ENCODE measurements at regions not wholly inside any gene's neighbourhood (a gene's known extent, or its start where the extent isn't known, plus 50 kb on each side); places are given as distances from the start of the nearest gene placed in this dataset.

- no peak for DNase-seq
These were observed 428.8 kb upstream of the FIGN start for GRCh38 chr2:164164602-164165001.

- DNase-seq, result no peak
These were observed 419.8 kb upstream of the FIGN start for GRCh38 chr2:164155558-164155957.

GRCh38 chr2:164151522-164151921, 415.7 kb upstream of the FIGN start:
- peak in 1 of 2 experiments; percentile 1 for DNase-seq

GRCh38 chr2:164150604-164151003, 414.8 kb upstream of the FIGN start:
- DNase-seq, result no peak

GRCh38 chr2:164146441-164146840, 410.6 kb upstream of the FIGN start:
- no peak for DNase-seq

- no peak for DNase-seq
These were observed 409.5 kb upstream of the FIGN start for GRCh38 chr2:164145093-164145987.

- DNase-seq, result no peak
These were observed 407.5 kb upstream of the FIGN start for GRCh38 chr2:164143183-164143930.

GRCh38 chr2:164142755-164143154, 406.9 kb upstream of the FIGN start:
- no peak for DNase-seq

- no peak for DNase-seq
These were observed 405.5 kb upstream of the FIGN start for GRCh38 chr2:164141271-164141670.

GRCh38 chr2:164138750-164139149, 402.9 kb upstream of the FIGN start:
- DNase-seq, result no peak

- no peak for DNase-seq
These were observed 398.5 kb upstream of the FIGN start for GRCh38 chr2:164134336-164134735.

- no peak for DNase-seq
These were observed 392.2 kb upstream of the FIGN start for GRCh38 chr2:164127971-164128527.

GRCh38 chr2:164126960-164127660, 391.3 kb upstream of the FIGN start:
- DNase-seq, result no peak

- no peak for DNase-seq
These were observed 380.0 kb upstream of the FIGN start for GRCh38 chr2:164115806-164116205.

- no peak for DNase-seq
These were observed 379.1 kb upstream of the FIGN start for GRCh38 chr2:164114937-164115336.

GRCh38 chr2:164112105-164112504, 376.3 kb upstream of the FIGN start:
- DNase-seq, result no peak

GRCh38 chr2:164110515-164110914, 374.7 kb upstream of the FIGN start:
- no peak for DNase-seq

GRCh38 chr2:164109006-164109405, 373.2 kb upstream of the FIGN start:
- no peak for DNase-seq

GRCh38 chr2:164103271-164103670, 367.5 kb upstream of the FIGN start:
- no peak for DNase-seq

GRCh38 chr2:164102366-164102765, 366.6 kb upstream of the FIGN start:
- no peak for DNase-seq

GRCh38 chr2:164091673-164092072, 355.9 kb upstream of the FIGN start:
- DNase-seq, result no peak

GRCh38 chr2:164090533-164090932, 354.7 kb upstream of the FIGN start:
- no peak for DNase-seq

GRCh38 chr2:164084066-164084465, 348.3 kb upstream of the FIGN start:
- no peak for DNase-seq
